ENCODE measurements at regions not wholly inside any gene's neighbourhood (a gene's known extent, or its start where the extent isn't known, plus 50 kb on each side); places are given as distances from the start of the nearest gene placed in this dataset.

DNA sequence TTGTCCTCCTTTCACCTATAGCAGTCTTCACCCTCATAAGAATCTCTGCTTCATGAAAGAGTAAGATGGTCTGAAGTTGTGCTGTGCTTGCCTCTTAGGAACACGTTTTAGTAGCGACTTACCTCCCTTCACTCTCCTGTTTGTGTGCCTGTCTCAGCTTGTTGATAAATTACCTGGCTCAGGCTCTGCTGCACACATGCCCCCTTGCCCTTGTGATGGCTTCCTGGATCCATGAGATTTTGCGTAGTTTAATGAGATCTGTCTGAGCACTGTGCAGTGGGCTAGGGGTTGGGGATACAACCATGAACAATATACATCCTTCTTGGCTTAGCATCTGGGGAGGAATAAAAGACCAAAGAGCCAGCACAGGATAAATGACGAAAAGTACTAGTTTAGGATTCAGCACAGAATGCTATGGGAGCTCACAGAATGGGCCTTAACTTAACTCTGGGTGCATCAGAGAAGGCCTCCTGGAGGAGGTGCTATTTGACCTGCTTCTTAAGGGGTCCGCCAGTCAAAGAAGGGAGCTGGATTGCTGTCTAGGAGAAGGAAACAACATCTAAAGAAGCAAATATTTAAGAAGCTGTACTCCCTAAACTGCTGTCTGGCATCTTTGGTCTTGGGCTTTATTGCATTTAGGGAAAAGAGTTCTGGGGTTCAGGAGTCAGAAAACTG lies 175.7 kb upstream of the PLXNA2 start:
- no peak for DNase-seq (ENCODE audit: low read depth)

GRCh38 chr1:208420696-208421095 lies 176.5 kb upstream of the PLXNA2 start:
- DNase-seq (ENCODE audit: low read depth), result no peak

GRCh38 chr1:208421486-208421885 lies 177.3 kb upstream of the PLXNA2 start:
- DNase-seq (ENCODE audit: low read depth), result no peak

DNA sequence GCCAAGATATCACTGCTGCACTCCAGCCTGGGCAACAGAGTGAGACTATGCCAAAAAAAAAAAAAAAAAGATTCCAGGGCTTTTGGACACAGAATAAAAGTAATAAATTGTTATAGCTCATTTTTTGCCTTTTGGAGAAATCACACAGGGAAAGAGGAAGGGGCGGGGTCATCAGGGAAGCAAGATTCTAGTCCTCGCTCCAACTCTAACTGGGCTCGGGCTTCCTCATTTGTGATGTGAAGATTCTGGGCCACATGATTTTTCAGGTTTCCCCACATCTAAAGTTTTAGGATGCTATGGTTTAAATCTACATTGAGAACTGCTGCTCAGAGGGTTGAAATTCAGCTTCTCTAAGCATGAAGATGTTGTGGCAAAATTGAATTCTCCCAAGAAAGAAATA lies 179.3 kb upstream of the PLXNA2 start:
- DNase-seq (ENCODE audit: low read depth), result no peak

DNA sequence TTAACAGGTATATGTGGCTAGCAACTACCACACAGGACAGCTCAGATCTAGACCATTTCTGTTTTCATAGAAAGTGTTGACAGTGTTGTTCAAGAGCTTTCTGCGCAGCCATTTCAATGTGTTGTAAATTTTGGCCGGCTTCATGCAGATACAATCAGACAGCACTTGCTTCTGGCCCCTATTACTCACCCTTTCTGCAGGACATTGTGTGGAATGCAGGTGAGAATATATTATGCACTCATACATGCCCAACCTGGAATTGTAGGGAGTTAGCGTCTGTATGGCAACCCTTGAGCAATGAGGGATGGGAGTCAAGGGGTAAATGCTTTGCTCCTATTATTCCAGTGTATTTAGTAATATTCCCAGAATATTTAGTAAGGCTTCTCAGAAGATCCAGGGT lies 180.9 kb upstream of the PLXNA2 start:
- DNase-seq (ENCODE audit: low read depth), result no peak

GRCh38 chr1:208430220-208430619 lies 186.0 kb upstream of the PLXNA2 start:
- no peak for DNase-seq (ENCODE audit: low read depth)

- no peak for DNase-seq (ENCODE audit: low read depth)
These were observed 187.5 kb upstream of the PLXNA2 start for GRCh38 chr1:208431721-208432120.

DNA sequence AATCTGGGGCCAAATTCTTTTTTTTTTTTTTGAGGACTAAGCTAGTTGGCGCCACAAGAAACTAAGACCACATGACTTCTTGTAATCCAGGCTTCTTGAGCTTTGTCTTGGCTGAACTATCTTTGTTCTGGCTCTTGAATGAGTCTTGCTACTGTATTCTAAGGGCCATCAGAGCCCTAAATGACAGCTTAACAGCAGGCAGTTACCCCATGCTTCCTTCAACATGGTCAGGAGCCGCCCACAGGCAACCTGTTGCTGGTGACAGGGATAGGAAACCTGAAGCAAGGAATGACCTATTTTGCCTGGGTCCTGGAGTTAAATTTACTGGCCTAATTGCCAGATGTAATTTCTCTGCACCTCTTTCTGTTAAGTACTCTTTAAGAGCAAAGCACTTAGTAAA lies 188.2 kb upstream of the PLXNA2 start:
- DNase-seq (ENCODE audit: low read depth), result no peak

DNA sequence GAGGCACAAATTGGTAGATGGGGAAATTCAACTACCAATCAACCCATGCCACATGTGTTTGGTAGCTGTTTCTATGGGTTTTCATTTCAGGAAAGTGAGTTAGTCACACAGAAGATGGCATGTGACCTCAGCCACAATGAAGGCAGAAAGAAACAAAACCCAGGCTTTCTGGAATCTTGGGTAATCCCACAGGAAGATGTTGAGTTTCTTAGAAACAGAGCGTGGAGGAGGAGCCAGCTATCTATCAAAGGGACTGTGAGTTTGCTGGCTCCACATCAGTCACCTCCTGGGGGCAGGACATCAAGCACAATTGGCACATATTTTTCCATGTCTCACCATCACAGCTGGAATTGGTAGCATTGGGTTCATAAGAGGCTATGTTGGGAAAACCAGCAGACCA lies 188.9 kb upstream of the PLXNA2 start:
- no peak for DNase-seq (ENCODE audit: low read depth)

GRCh38 chr1:208433971-208434370 lies 189.8 kb upstream of the PLXNA2 start:
- DNase-seq (ENCODE audit: low read depth), result no peak

- no peak for DNase-seq (ENCODE audit: low read depth)
These were observed 193.2 kb upstream of the PLXNA2 start for GRCh38 chr1:208437401-208437800.

DNA sequence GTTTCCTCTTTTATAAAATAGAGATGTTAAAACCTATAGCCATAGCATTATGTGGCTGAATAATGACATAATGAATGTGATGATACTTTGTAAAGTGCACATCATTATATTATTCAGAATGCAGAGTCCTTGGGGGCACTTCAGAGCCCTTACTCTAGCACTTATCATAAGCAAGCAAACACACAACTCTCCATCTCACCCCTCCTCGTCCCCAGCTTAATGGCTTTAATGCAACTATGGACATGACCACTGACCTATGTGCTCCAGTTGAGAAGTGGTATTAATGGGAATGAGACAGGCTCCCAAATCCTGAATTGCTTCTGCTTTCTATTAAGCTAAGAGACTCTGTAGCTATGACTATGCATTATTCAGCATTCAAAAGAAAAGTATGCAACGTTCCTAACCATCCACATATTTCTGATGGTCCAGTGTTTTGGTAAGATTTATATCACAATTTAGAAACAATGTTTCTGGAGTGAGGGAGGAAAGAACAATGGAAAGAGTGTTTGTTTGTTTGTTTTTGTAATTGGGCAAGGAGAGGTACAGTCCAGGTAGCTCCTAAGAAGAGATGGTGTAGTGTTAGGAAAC lies 194.0 kb upstream of the PLXNA2 start:
- DNase-seq (ENCODE audit: low read depth), result no peak

GRCh38 chr1:208445758-208446203 lies 201.6 kb upstream of the PLXNA2 start:
- no peak for DNase-seq (ENCODE audit: low read depth)

- no peak for DNase-seq (ENCODE audit: low read depth)
These were observed 202.1 kb upstream of the PLXNA2 start for GRCh38 chr1:208446271-208446691.

DNA sequence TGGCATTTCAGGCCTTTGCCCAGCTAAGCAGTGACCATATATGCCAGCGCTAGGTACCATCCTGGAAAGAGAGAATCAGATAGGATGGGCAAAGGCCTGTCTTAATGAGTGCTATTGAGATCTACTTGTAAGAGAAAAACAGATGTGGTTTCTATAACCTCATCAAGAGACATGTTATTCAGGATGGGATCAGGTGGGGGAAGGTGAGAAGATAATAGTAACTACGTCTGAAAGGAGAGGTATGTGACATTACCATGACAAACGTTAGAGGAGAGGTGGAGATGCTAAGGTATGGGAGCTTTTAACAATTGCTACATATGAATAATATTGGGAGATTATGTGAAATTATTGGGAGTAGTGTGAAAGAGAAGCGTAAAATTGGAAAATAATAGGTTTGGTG lies 204.2 kb upstream of the PLXNA2 start:
- no peak for DNase-seq (ENCODE audit: low read depth)

GRCh38 chr1:208449951-208450350 lies 205.8 kb upstream of the PLXNA2 start:
- no peak for DNase-seq (ENCODE audit: low read depth)

DNA sequence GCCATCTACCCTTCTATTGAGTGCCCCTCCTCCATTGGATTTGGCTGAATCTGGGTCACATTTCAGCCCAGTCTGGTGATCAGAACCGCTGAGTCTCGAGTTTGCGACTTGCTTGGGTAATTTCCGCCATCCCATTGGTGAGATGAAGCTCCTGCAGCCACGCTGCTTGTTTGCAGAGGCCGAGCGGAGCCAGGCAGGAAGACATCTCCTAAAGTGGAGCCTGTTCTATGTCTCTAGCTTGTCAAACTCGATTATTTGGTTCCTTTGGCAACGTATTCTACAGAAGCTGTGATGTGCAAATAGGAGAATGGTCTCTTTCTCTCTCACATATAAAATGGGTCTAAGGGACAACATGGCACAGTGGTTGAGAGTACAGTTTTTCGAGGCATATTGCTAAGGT lies 206.8 kb upstream of the PLXNA2 start:
- DNase-seq (ENCODE audit: low read depth), result no peak

- no peak for DNase-seq (ENCODE audit: low read depth)
These were observed 211.6 kb upstream of the PLXNA2 start for GRCh38 chr1:208455821-208456220.

DNA sequence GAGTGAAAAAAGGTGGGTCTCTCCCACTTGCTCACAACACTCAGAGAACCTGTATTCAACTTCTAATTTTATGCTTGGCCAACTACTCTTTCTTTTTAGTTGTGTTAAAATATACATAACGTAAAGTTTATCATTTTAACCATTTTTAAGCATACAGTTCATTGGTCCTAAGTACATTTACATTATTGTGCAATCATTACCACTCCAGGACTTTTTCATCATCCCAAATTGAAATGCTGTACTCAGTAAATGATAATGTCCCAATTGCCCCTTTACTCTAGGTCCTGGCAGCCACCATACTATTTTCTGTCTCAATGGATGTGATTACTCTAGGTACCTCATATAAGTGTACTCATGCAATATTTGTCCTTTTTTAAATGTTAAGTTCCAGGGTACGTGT lies 212.3 kb upstream of the PLXNA2 start:
- no peak for DNase-seq (ENCODE audit: low read depth)

DNA sequence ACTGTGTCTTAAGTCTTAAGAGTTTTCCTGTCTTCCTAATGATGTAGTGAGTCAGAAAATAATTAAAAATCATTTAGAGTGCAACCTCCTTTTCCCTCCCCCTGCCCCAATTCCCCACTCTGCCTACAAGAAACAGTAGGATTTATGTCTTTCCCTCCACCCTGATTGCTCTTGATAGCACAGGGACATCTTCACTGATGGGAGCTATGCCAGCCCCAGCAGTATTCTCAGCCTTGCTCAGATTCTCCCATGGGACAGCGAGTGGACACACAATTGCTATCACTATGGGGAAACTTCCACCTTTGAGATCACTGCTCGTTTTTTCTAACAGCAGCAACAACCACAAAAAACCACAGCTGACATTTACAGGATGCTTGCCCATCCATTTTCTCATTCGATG lies 216.6 kb upstream of the PLXNA2 start:
- no peak for DNase-seq (ENCODE audit: low read depth)

DNA sequence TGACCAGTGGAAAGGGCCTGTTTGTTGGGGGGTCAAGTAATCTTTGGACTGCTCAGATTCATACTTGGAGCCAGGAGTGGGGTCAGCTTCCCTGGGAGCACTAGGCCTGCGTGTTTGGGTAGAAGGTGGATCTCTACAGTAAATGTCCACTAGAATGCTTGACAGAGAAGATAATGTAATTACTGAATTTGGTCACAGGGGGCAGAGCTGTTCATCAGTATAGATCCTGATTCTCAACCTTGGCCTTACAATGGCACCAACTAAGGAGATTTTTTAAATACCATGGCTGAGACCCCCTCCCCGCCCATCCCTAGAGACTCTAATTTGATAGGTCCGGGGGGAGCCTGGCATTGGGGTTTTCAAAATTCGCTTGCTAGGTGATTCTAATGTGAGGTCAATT lies 217.5 kb upstream of the PLXNA2 start:
- DNase-seq (ENCODE audit: low read depth), result no peak

DNA sequence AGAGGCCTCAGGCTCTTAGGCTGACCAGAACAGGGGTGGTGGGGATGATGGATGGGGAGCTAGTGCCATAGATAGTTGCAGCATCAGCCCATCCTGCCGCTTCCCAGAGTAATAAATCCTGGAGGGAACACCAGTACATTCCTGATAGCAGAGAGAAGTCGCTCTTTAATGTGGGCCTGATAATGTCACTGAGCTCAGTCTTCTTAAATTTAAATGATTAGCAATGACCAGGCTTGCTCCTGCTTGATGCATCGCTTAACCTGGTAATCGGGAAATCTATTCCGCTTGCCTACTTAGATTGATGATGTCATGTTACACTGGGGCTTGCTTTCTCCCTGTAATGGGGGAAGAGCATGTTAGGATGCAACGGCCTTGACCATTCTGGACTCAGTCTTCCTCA lies 218.6 kb upstream of the PLXNA2 start:
- no peak for DNase-seq (ENCODE audit: low read depth)

GRCh38 chr1:208465266-208465665 lies 221.1 kb upstream of the PLXNA2 start:
- DNase-seq (ENCODE audit: low read depth), result no peak
